Retinal pigment epithelial cell (primary cell): ENCODE measurements at regions not wholly inside any gene's neighbourhood (a gene's known extent, or its start where the extent isn't known, plus 50 kb on each side); places are given as distances from the start of the nearest gene placed in this dataset.

Experiments
- DNase-seq: peaks from one replicate; pipeline ENCODE4 v3.0.0-alpha.2; 2010; ENCODE audit warnings: low read depth
- H3K4me3 ChIP-seq: 2 replicates; pipeline ENCODE4 v1.5.1; 2011; ENCODE audit warnings: mild to moderate bottlenecking, low read length, control low read depth, moderate library complexity
- CTCF ChIP-seq: conservative IDR thresholded peaks from 2 replicates; pipeline ENCODE4 v1.5.1; 2011; ENCODE audit warnings: low read depth, low read length, control low read depth, inconsistent platforms

GRCh38 chr13:38103851-38104250 is 234.3 kb upstream of the TRPC4 start:
- no peak for TF ChIP-seq CTCF
- no peak for DNase-seq

GRCh38 chr13:38099751-38100150 is 230.2 kb upstream of the TRPC4 start:
- H3K4me3 ChIP-seq, result no peak overlapping the region
- DNase-seq, result no peak
- no peak for TF ChIP-seq CTCF

More at GRCh38 chr13:38103851-38104250, 234.3 kb upstream of the TRPC4 start:
- H3K4me3 ChIP-seq, result no peak overlapping the region

GRCh38 chr13:38093425-38093824 is 223.9 kb upstream of the TRPC4 start:
- DNase-seq, result no peak
- no peak for TF ChIP-seq CTCF
- no peak overlapping the region for H3K4me3 ChIP-seq

GRCh38 chr13:38090913-38091312 is 221.3 kb upstream of the TRPC4 start:
- no peak overlapping the region for H3K4me3 ChIP-seq
- TF ChIP-seq CTCF, result no peak
- no peak for DNase-seq

- no peak for DNase-seq
- TF ChIP-seq CTCF, result no peak
- H3K4me3 ChIP-seq, result no peak overlapping the region
Measured at GRCh38 chr13:38086721-38087120, 217.1 kb upstream of the TRPC4 start.

- H3K4me3 ChIP-seq, result no peak overlapping the region
- no peak for DNase-seq
- TF ChIP-seq CTCF, result no peak
Measured at GRCh38 chr13:38086013-38086412, 216.4 kb upstream of the TRPC4 start.

GRCh38 chr13:38073931-38074330 is 204.4 kb upstream of the TRPC4 start:
- no peak for TF ChIP-seq CTCF
- H3K4me3 ChIP-seq, result no peak overlapping the region
- DNase-seq, result no peak
